HG02938 (cell line): ENCODE measurements at regions not wholly inside any gene's neighbourhood (a gene's known extent, or its start where the extent isn't known, plus 50 kb on each side); places are given as distances from the start of the nearest gene placed in this dataset.
"Not testable (repeated sequence)": the region's sequence is repeated elsewhere in the genome, so short reads cannot be mapped to it uniquely, and the experiment has no call there.

Experiments used
- ATAC-seq: cut with Tn5 transposase; IDR thresholded peaks from one replicate; pipeline ENCODE4 v1.9.1; 2021; ENCODE audit warnings: mild to moderate bottlenecking, moderate library complexity; ENCODE audit not compliant: unreplicated experiment

GRCh38 chr20:4441871-4442270 is 192.8 kb upstream of the ADRA1D start:
- no peak for ATAC-seq

GRCh38 chr20:4441191-4441590 is 192.1 kb upstream of the ADRA1D start:
- ATAC-seq: no peak

GRCh38 chr20:4439461-4439860 is 190.4 kb upstream of the ADRA1D start:
- no peak for ATAC-seq

- no peak for ATAC-seq
Observed at GRCh38 chr20:4437131-4437530, 188.0 kb upstream of the ADRA1D start.

- no peak for ATAC-seq
Observed at GRCh38 chr20:4435671-4436455, 186.8 kb upstream of the ADRA1D start.

GRCh38 chr20:4435225-4435624 is 186.1 kb upstream of the ADRA1D start:
- no peak for ATAC-seq

GRCh38 chr20:4434681-4435080 is 185.6 kb upstream of the ADRA1D start:
- ATAC-seq: no peak

GRCh38 chr20:4431446-4431845 is 182.4 kb upstream of the ADRA1D start:
- ATAC-seq: no peak

- ATAC-seq: not testable (repeated sequence)
Observed at GRCh38 chr20:4430826-4431225, 181.7 kb upstream of the ADRA1D start.

- ATAC-seq: no peak
Observed at GRCh38 chr20:4427940-4428586, 179.0 kb upstream of the ADRA1D start.

- ATAC-seq: no peak
Observed at GRCh38 chr20:4418141-4418540, 169.1 kb upstream of the ADRA1D start.

GRCh38 chr20:4415281-4415680 is 166.2 kb upstream of the ADRA1D start:
- no peak for ATAC-seq

GRCh38 chr20:4413314-4414049 is 164.4 kb upstream of the ADRA1D start:
- ATAC-seq: no peak

- ATAC-seq: no peak
Observed at GRCh38 chr20:4412216-4412615, 163.1 kb upstream of the ADRA1D start.

GRCh38 chr20:4411744-4412143 is 162.7 kb upstream of the ADRA1D start:
- ATAC-seq: no peak

GRCh38 chr20:4406627-4407026 is 157.5 kb upstream of the ADRA1D start:
- ATAC-seq: no peak

GRCh38 chr20:4401601-4402000 is 152.5 kb upstream of the ADRA1D start:
- no peak for ATAC-seq

- no peak for ATAC-seq
Observed at GRCh38 chr20:4384961-4385360, 135.9 kb upstream of the ADRA1D start.

- ATAC-seq: no peak
Observed at GRCh38 chr20:4383961-4384360, 134.9 kb upstream of the ADRA1D start.

GRCh38 chr20:4375881-4376280 is 126.8 kb upstream of the ADRA1D start:
- ATAC-seq: no peak

- no peak for ATAC-seq
Observed at GRCh38 chr20:4373454-4373853, 124.4 kb upstream of the ADRA1D start.
